Ishikawa (cell line): ENCODE measurements at regions not wholly inside any gene's neighbourhood (a gene's known extent, or its start where the extent isn't known, plus 50 kb on each side); places are given as distances from the start of the nearest gene placed in this dataset.

Experiments used
- EP300 ChIP-seq: IDR thresholded peaks from 2 replicates; pipeline ENCODE4 v1.6.1; 2012; ENCODE audit warnings: borderline replicate concordance
- TAF1 ChIP-seq: IDR thresholded peaks from 2 replicates; pipeline ENCODE4 v1.6.1; 2012; ENCODE audit warnings: low read depth, mild to moderate bottlenecking
- TF ChIP-seq, protein P1 (sequence below): IDR thresholded peaks from 2 replicates; pipeline ENCODE4 v1.6.1; 2012
- TF ChIP-seq, protein P2 (sequence below): IDR thresholded peaks from 2 replicates; pipeline ENCODE4 v1.6.1; 2012; ENCODE audit warnings: low read depth, mild to moderate bottlenecking

DNA sequence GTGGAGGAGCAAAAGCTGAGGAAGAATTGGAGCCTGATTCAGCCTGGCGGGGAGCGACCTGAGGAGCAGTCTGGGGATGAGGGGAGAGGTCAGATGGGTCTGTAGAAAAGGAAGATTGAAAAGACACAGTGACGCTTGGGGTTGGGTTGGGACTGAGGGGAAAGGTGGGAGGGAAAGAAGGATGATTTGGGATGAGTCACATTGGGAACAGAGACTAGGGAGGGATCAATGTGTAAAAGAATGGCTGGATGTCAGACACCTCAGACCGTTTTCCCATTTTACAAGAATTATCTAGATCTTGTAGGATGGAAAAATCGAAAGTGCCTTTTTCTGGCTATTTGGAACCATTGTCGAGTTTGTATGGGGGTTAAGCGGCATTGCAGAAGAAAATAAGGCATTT lies 1076.5 kb downstream of the DNAJB9 start:
- TF ChIP-seq, protein P1, sequence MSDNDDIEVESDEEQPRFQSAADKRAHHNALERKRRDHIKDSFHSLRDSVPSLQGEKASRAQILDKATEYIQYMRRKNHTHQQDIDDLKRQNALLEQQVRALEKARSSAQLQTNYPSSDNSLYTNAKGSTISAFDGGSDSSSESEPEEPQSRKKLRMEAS: no peak
- TF ChIP-seq, protein P2, sequence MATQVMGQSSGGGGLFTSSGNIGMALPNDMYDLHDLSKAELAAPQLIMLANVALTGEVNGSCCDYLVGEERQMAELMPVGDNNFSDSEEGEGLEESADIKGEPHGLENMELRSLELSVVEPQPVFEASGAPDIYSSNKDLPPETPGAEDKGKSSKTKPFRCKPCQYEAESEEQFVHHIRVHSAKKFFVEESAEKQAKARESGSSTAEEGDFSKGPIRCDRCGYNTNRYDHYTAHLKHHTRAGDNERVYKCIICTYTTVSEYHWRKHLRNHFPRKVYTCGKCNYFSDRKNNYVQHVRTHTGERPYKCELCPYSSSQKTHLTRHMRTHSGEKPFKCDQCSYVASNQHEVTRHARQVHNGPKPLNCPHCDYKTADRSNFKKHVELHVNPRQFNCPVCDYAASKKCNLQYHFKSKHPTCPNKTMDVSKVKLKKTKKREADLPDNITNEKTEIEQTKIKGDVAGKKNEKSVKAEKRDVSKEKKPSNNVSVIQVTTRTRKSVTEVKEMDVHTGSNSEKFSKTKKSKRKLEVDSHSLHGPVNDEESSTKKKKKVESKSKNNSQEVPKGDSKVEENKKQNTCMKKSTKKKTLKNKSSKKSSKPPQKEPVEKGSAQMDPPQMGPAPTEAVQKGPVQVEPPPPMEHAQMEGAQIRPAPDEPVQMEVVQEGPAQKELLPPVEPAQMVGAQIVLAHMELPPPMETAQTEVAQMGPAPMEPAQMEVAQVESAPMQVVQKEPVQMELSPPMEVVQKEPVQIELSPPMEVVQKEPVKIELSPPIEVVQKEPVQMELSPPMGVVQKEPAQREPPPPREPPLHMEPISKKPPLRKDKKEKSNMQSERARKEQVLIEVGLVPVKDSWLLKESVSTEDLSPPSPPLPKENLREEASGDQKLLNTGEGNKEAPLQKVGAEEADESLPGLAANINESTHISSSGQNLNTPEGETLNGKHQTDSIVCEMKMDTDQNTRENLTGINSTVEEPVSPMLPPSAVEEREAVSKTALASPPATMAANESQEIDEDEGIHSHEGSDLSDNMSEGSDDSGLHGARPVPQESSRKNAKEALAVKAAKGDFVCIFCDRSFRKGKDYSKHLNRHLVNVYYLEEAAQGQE: no peak
- TF ChIP-seq TAF1: no peak
- TF ChIP-seq EP300: no peak
